HG03442 (cell line): ENCODE measurements at regions not wholly inside any gene's neighbourhood (a gene's known extent, or its start where the extent isn't known, plus 50 kb on each side); places are given as distances from the start of the nearest gene placed in this dataset.

ENCODE experiments used
- ATAC-seq: cut with Tn5 transposase; IDR thresholded peaks from one replicate; pipeline ENCODE4 v1.9.1; 2021; ENCODE audit warnings: mild to moderate bottlenecking, moderate library complexity; ENCODE audit not compliant: unreplicated experiment

- ATAC-seq = no peak
Observed at GRCh38 chr6:23199541-23199940, 630.2 kb downstream of the HDGFL1 start.

- no peak for ATAC-seq
Observed at GRCh38 chr6:23200946-23201345, 631.6 kb downstream of the HDGFL1 start.

DNA sequence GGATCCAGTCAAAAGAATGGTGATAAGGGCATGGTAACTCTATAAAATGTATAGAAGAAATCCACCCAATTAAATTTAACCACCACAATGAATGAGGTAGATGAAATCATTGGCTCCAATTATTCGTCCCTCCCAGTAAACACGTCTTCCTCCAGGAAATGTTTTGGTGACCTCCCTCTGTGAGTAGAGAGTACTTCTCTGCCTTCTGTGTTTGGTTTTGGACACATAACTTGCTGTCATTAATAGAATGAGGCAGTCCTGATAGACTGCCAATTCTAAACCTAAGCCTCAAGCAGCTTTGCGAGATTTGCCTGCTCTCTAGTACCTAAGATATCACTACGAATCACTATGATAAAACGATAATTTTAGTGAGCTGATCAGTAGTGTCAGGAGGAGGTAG lies 632.8 kb downstream of the HDGFL1 start:
- no peak for ATAC-seq

DNA sequence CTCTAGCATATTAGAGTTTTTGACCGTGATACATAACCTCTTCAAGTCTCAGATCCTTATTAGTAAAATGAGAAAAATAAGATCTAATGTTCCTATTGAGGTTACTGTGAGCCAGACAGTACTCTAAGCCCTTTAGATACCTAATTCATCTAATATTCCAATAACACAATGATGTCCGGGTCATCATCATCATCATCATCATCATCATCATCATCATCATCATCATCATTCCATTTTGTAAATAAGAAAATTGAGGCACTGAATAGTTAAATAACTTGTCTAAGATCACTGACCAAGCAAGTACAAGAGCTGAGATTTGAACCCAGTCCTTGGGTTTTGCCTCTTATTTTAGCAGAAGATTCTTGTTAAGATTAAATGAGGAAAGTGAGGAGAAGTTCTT lies 643.0 kb downstream of the HDGFL1 start:
- no peak for ATAC-seq

GRCh38 chr6:23213193-23213592 lies 643.8 kb downstream of the HDGFL1 start:
- no peak for ATAC-seq

GRCh38 chr6:23213651-23214050 lies 644.3 kb downstream of the HDGFL1 start:
- no peak for ATAC-seq

DNA sequence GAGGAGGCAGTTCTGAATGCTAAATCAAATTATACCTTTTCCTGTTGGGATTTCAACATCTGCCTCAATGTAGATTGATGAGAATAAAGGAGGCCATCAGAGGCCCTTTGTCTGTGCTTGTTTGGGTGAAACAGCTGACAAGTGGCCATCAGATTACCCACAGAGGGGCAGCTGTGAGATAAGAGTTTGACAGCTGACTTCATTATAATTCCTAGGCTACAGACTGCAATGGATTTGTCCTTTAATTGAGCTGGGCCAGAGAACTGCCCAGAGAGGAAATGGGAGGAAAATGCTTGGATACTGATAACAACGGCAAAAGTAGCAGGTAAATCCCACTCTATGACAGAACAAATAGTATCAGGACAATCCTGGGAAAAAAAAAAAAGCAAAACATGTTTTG lies 649.4 kb downstream of the HDGFL1 start:
- ATAC-seq = no peak

DNA sequence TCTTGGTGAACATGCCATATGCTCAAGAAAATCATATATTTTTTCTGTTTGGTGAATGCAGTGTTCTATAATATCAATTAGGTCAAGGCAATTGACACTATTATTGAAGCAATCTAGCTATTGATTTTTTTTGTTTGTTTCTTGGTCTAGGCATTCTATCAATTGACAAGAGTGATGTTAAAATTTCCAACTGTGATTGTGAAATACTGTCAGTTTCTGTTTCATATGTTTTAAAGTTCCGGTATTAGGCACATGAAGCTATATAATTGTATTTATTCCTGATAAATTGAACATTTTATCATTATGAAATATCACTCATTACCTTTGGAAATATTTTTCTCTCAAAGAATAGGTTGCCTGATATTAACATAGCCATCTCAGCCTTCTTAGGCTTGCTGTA lies 653.4 kb downstream of the HDGFL1 start:
- ATAC-seq = no peak

DNA sequence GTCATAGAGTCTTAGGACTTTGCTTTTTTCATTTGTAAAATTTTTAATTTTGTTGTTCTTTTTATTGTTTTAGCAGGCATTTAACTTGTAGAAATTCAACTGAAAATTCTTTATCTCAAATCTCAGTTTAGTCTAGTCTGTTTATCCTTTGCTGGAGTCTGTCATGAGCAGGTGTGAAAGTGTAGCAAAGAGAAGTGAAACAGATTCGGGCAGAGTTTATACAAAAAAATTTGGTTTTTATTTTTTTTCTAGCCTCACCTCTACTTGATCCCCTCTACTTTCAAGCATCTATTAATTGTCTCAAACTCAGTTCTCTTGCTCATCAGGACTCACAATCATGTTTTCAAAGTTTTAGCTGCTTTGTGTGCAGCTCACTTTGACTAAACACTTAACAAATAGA lies 655.2 kb downstream of the HDGFL1 start:
- no peak for ATAC-seq

DNA sequence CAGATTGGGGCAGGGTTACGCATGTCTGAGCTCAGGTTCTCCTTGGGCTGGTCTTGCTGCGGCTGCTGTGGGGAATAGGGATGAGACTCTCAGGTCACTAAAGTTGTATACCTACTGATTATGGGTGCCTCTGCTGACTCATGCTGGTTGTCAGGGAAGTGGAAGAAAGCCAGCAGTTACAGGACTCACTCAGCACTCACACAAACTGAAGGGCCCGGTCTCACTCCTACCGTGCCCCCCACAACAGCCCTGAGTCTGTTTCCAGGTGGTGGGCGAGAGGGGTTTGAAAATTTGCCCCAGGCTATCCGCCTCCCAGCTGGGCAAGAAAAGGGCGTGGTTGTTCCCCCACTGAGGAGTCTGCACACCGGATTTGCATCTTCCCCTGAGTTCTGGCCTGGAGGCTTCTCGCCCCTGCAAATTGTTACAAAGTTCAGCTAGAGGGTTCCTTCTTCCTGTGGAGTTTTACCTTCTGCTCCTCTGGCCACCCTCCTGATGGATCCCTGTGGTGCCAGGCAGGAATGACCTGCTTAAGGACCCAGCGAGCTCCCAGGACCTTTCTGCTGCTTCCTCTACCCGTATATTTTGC lies 659.2 kb downstream of the HDGFL1 start:
- no peak for ATAC-seq

DNA sequence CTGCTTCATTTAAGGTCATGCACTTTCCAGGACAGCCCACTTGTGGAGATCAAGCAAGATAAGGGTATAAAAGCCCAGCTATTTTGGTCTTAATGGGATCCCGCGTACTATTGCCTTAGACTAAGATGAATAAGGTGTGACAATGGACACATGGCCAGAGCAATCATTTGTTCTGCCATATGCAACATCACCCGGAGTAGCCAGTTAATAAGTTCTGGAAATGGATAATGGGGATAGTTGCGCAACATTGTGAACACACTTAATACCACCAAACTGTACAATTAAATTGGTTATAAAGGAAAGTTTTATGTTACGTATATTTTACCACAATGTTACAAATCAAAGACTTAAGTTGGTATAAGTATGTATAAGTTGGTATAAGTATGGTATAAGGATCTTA lies 674.5 kb downstream of the HDGFL1 start:
- no peak for ATAC-seq

- ATAC-seq = no peak
Observed at GRCh38 chr6:23244300-23244699, 674.9 kb downstream of the HDGFL1 start.

- ATAC-seq = no peak
Observed at GRCh38 chr6:23245572-23245971, 676.2 kb downstream of the HDGFL1 start.

DNA sequence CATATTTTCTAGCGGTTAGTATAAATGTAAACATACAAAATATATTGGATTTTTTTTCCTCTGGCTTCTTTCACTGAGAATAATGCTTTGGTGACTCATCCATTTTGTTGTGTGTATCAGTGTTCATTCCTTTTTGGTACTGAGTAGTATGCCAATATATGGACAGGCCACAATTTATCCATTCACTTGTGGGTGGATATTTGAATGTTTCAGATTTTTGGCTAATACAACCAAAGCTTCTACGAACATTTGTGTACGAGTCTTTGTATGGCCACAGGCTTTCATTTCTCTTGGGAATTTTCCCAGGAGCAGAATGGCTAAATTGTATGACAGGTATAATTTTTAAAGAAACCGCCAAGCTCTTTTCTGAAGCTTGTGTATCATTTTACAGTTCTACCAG lies 677.5 kb downstream of the HDGFL1 start:
- ATAC-seq = no peak

GRCh38 chr6:23250556-23250955 lies 681.2 kb downstream of the HDGFL1 start:
- ATAC-seq = no peak

DNA sequence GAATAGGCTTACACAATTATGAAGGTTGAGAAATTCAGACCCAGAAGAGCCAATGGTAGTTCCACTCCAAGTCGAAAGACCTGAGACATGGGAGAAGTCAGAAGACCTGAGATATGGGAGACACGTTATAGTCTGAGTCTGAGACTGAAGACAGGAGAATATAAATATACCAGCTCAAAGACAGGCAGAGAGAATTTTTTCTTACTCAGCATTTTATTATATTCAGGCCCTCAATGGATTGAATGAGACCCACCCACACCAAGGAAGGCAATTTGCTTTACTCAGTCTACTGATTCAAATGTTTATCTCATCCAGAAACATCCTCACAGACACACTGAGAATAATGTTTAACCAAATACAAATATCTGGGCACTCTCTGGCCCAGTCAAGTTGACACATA lies 693.5 kb downstream of the HDGFL1 start:
- ATAC-seq = no peak

DNA sequence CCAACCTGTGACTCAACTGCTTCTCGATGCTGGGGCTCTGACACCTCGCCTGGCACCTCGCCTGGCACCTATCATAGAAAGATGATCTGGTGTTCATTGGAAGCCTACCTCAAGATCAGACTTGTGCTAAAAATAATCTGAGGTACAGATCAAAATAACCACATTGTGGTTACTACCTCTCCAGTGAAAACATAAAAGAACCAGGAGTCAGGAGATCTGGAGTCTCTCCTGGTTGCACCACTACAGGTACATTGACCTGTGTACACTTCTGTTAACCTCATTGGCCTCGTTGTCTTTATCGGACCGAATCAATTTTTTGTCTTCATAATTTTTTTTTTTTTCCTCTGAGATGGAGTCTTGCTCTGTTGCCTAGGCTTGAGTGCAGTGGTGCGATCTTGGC lies 695.9 kb downstream of the HDGFL1 start:
- no peak for ATAC-seq

DNA sequence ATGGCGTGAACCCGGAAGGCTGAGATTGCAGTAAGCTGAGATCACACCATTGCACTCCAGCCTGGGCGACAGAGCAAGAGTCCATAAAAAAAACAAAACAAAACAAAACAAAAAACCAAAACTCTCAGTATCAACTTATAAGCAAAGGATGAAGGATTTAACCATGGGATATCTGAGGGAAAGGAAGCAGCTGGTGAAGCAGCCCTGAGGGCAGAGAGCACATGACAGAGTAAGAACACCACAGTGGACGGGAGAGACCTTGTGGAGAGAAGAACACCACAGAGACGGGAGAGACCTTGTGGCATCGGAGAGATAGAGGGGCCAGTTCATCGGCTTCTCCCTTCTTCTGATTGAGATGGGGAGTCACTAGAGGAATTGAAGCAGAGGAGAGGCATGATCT lies 697.2 kb downstream of the HDGFL1 start:
- ATAC-seq = no peak

DNA sequence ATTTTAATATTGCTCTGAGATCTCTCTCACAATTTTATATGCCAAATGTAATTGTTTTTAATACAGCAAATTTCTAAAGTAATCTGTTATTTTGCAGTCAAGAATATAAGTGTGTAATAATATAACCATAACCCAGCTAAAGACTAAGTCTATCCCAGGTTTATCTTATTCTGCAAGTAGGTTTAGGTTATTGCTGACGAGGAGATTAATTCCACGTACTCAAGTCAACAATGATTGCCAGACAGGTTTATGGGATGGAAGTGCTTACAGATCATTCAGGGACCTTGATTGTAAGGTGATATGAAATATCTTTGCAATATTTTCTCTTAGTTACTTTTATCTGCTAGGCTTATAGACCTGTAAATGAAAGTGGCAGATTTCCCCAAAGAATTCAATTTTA lies 698.3 kb downstream of the HDGFL1 start:
- no peak for ATAC-seq

DNA sequence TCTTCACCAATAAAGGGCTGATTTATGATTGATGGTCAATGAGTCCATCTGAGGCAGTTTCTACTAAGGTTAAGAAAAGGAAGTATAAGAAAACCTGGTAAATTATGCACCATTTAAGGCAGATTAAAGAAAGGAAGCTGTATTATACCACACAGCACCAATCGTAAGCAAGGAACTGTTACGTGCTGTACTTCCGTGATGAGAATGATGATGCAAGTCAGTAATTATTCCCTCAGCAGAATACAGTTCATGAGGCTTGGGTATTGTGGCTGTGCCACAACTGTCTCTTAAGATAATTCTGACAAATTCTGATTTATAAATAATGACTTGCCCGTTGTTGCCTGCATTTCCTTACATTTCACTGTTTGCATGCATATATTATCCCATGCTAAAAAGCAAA lies 699.0 kb downstream of the HDGFL1 start:
- ATAC-seq = no peak

GRCh38 chr6:23269436-23269835 lies 700.1 kb downstream of the HDGFL1 start:
- no peak for ATAC-seq

GRCh38 chr6:23272536-23272935 lies 703.2 kb downstream of the HDGFL1 start:
- no peak for ATAC-seq

DNA sequence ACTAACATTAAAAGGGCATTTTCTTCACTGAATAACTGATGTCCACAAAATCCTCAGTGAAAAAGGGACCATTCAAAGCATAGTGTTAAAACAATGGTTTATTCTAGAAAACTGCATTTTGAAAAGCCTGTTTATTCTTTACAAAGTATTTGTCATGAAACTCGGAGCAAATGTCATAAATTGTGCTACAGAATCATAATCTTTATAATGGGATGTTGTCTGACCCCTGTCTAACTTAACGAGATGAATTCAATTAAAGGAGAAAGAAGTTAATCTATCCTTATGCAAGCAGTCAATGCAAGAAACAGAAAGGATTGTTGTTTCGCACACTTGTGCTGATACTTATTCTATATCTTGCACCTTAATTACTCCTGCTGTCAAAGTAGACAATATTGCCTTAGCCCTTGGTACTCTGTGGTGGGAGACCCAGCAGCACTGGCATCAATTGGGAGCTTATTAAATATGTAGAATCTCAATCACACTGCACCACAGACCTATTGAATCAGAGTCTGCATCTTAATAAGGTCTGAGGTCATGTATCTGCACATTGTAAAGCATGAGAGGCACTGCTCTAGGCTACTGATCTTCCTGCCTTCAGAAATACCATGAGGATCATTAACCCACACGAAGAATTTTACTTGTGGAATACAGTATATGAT lies 708.3 kb downstream of the HDGFL1 start:
- ATAC-seq = no peak
